ENCODE measurements at regions not wholly inside any gene's neighbourhood (a gene's known extent, or its start where the extent isn't known, plus 50 kb on each side); places are given as distances from the start of the nearest gene placed in this dataset.

DNA sequence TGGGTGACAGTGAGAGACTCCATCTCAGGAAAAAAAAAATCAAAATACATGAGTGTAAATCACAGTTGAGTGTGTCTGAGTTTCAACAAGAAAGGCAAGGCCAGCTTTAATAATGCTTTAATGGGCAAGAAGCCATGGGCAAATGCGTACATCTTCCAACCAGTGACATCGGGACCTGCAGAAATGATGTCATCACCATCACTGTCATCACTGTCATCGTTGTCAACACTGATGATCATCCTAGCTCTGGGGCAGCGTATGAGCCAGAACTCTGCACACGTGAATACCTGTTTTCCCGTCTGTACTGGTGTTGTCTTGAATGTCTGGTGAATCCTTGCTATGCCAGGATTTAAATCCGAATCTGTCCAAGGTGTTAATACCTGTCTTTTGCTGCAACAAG lies 712.5 kb downstream of the BRD1 start:
- DNase-seq = no peak

DNA sequence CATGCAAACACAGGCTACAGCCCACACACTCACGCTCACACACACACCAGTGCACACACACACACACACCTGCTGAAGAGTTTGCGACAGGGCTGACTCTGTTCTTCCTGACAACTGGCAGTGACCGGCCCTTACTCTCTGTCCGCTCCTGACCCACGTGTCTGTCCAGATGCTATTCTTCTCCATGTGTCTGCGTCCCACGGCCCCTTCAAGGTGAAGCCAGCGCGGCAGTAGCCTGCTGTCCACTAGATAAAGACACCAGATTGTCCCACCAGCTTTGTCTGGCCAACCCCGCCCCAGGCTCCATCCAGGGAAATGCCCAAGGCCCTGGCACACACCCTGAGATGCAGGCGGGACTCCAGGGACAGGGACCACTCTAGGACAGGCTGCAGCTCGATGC lies 713.9 kb downstream of the BRD1 start:
- no peak for DNase-seq

DNA sequence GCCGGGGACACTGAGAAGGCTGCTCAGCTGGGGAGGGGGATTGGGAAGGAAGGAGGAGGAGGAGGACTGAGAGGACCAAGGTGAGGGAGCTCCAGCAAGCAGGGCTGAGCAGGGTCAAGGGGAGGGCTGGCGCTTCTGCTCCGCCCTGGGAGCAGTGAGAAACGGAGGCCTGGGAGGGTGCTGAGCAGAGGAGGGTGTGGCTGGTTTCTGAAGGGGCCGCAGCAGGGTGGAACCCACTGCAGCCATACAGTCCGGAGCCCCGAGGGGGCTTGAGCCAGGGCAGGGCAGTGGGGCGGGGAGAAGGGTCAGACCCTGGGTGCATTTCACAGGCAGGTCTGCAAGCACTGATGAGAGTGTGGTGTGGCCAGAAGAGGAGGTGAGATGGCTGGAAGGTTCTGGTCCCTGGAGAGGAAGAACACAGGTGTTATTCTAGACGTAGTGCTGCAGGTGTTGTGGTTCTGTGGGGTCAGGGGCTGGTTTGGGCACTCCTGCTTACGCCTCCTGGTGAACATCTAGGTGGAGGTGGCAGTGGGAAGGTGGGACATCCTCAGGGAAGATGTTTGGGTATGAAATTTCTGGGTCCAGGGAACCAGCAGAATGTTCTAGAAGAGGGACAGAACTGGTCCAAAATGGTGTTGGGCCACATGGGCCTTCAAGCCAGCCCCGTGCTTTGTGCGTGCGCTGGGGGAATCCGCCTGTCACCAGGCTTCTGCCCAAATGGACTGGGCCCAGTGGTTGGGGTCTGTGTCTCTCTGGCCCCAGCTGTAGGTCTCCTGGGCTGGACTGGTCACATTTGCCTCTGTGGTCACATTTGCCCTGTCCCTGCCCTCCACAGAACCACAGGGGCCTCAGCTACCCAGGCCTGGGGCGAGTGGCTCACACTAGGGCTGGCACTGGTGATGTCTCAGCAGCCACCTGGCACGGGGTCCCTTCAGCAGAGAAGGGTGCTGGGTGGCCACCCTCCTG lies 714.7 kb downstream of the BRD1 start:
- no peak for DNase-seq

DNA sequence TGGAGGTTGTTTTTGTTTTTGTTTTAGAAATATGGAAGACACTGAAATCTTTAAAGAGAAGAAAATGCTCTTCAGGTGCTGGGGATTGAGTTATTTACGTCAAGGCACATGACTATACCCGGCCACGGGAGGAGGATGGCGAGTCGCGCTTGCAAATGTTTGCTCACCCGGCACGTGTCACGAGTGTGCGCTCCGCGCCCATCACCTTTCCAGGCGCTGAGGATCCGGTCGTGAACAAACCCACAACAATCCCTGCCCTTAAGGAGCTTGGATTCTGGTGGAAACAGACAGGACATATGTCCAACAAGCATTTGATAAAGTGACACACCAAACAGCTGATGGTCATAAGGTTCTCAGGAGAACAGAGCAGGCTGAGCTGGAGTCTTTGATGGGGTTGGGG lies 715.5 kb downstream of the BRD1 start:
- no peak for DNase-seq

GRCh38 chr22:49111085-49111484 lies 716.6 kb downstream of the BRD1 start:
- no peak for DNase-seq

- no peak for DNase-seq
These were observed 718.9 kb downstream of the BRD1 start for GRCh38 chr22:49108636-49109315.

- DNase-seq = no peak
These were observed 719.6 kb downstream of the BRD1 start for GRCh38 chr22:49107961-49108530.

GRCh38 chr22:49107561-49107960 lies 720.1 kb downstream of the BRD1 start:
- no peak for DNase-seq

- no peak for DNase-seq
These were observed 720.9 kb downstream of the BRD1 start for GRCh38 chr22:49106842-49107152.

DNA sequence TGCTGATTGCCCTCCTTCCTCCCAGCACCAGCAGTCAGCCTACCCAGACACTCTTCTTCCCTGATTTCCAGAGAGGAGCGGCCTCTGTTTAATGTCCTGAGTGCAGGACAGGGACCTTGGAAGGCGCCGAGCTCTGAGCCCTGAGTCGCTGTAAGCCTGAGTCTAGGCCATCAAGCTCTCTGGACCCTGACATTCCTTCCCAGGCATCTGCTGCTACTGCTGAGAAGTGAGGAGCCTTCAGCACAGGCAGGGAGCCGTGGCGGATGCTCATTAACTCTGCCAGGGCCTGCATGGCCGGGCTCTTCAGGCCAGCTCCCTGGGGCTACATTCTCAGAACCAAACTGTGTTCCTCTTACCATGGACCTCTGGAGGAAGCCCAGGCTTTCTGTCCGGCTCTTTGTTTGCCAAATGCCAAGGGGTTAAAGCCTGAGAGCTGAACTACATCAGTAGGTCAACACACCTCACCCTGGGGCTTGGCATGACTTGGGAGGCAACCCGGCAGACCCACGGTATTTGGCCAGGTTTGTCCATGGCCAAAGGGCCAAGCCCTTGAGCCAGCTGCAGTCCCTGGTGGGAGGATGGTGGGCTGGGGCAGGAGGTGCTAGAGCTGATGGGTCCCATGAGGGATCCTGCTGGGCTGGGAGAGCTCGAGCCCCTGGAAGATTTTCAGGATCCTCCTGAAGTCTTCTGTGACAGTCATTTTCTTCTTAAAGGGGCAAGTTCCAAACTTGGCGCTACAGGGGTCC lies 721.4 kb downstream of the BRD1 start:
- DNase-seq = no peak

GRCh38 chr22:49104434-49104833 lies 723.2 kb downstream of the BRD1 start:
- no peak for DNase-seq

DNA sequence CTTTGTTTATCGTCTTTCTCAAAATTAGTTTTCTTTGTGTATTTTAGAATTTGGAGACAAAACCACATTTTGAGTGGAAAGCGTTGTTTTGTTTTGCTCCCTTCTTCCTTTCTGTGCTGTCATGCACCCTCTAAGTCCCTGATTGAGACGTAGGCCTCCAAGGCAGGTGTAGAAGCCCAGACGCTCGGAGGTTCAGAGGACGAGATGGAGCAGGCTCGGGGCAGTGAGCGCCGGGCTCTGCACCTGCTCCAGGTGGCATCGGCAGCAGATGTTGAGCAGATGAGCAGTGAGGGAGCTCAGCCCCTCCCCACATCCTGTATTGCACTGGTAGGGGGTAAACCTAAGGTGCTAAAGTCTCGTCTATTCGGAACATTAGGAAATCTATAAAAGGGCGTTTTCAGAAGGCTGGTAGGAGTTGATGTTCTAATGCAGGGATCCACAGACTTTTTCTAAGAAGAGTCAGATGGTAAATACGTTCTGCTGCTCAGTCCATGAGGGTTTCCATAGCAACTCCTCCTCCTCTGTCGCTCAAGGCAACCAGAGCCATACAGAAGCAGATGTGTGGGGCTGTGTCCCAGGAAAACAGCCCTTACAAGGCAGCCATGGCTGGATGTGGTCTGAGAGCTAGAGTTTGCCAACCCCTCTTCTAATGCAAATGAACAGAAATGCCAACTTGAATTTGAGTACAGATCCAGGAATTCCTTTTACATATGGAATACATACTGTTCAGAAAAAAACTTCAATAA lies 724.2 kb downstream of the BRD1 start:
- DNase-seq = no peak

DNA sequence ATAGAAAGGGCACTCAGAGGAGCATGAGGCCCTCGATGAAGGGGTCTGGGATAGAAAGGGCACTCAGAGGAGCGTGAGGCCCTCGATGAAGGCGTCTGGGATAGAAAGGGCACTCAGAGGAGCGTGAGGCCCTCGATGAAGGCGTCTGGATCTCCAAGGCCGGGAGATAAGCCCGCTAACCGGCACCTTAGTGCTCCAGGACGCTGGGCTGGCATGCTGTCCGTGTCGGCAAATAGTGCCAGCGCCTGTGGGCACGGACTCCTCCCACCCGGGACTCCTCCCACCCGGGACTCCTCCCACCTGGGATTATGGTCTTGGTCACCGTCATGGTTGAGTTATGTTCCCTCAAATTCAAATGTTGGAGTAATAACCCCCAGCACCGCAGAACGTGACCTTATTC lies 725.3 kb downstream of the BRD1 start:
- no peak for DNase-seq

GRCh38 chr22:49101873-49102272 lies 725.8 kb downstream of the BRD1 start:
- no peak for DNase-seq

- no peak for DNase-seq
These were observed 726.4 kb downstream of the BRD1 start for GRCh38 chr22:49101225-49101624.

DNA sequence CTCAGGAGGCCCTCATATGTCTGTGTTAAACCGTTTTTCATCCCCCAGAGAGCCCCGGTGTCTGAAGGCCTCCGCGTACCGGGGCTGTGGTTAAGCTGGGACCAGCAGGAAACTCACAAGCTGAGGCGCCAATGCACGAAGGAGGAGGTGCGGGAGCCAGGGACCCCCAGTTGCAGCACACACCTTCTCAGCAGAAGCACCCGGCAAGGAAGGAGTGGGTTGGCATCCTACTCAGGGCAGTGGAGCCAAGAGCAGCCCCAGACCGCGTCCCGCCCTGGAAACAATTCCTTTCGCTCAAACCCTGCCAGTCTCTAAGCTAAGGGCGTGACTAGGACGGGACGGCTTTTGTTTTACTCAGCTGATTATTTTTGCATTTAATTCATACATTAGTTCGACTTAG lies 726.9 kb downstream of the BRD1 start:
- DNase-seq = no peak

- no peak for DNase-seq
These were observed 727.4 kb downstream of the BRD1 start for GRCh38 chr22:49100316-49100715.

GRCh38 chr22:49099496-49100124 lies 728.1 kb downstream of the BRD1 start:
- no peak for DNase-seq

DNA sequence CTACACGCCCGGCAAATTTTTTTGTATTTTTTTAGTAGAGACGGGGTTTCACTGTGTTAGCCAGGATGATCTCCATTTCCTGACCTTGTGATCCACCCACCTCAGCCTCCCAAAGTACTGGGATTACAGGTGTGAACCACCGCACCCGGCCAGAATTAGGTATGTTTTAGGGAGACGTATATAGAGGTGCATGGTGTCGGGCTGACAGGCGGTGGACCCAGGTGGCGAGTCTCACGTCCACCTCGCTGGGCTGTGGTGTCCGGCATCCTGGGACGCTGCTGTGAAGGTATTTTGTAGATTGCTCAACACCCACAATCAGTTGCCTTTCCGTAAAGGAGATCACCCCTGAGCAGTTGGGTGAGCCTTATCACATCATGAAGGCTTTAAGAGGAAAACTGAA lies 728.6 kb downstream of the BRD1 start:
- DNase-seq = no peak

DNA sequence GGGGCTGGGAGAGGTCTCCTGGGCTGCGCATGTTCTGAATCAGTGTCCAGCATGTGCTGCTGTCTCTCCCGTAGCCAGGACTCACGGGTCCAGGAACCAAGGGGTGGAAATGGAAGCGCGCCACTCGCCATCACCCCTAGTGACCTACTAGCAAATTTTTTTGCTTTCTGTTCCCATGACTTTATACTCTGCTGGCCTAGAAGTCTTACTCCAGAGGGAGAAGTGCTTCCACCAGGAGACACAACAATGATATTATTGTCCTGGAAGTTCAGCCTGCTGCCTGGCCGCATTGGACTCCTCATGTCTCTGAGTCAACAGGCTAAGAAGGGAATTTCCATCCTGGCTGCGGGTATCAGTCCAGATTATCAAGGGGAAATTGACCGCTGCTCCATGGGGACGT lies 729.7 kb downstream of the BRD1 start:
- no peak for DNase-seq

- DNase-seq = no peak
These were observed 730.3 kb downstream of the BRD1 start for GRCh38 chr22:49097171-49097925.

Data from activated T-cell treated with anti-CD3 and anti-CD28 coated beads, Interleukin-2, amount 50 U/mL, for 48 hours (primary cell).